ENCODE measurements at regions not wholly inside any gene's neighbourhood (a gene's known extent, or its start where the extent isn't known, plus 50 kb on each side); places are given as distances from the start of the nearest gene placed in this dataset.
A peak's percentile ranks its signal among the peaks of the same experiment; 100 is the strongest.

GRCh38 chr6:84362193-84362821, 134.9 kb upstream of the CEP162 start (continued):
- peak; percentile 14; the same call in 1 of the 2 replicates for TF ChIP-seq INSM2 (tag by site-specific recombination; IDR thresholded peaks at IDR 0.05)
- peak; percentile 72 for TF ChIP-seq ZNF600 (tag by site-specific recombination; IDR thresholded peaks at IDR 0.05)
- peak; percentile 55; the same call in 1 of the 2 replicates for TF ChIP-seq GFI1B (tag by site-specific recombination; IDR thresholded peaks at IDR 0.05)
- 0 out of 2 replicates have a peak, but pooled peaks have one; percentile 45 for TF ChIP-seq ZNF19 (tag by site-specific recombination; IDR thresholded peaks at IDR 0.05; ENCODE audit: low read depth)
- TF ChIP-seq ZNF610 (tag by site-specific recombination; IDR thresholded peaks at IDR 0.05; ENCODE audit: borderline replicate concordance): 0 out of 2 replicates have a peak, but pooled peaks have one; percentile 39
- peak; percentile 45; the same call in 1 of the 2 replicates for TF ChIP-seq ZNF184 (tag by site-specific recombination; IDR thresholded peaks at IDR 0.05)
- no peak for TF ChIP-seq ZNF785 (tag by site-specific recombination; IDR thresholded peaks at IDR 0.05)
- peak; percentile 72; the same call in 1 of the 2 replicates for TF ChIP-seq BCL11A (tag by site-specific recombination; IDR thresholded peaks at IDR 0.05; ENCODE audit: low read depth)
- peak; percentile 71 for TF ChIP-seq ZNF18 (tag by site-specific recombination; IDR thresholded peaks at IDR 0.05)
- TF ChIP-seq ZNF692 (tag by site-specific recombination; IDR thresholded peaks at IDR 0.05): peak; percentile 36
- peak; percentile 93 for TF ChIP-seq GLI2 (tag by site-specific recombination; IDR thresholded peaks at IDR 0.05; ENCODE audit: borderline replicate concordance, low read depth)
- TF ChIP-seq CTCF (tag by site-specific recombination; IDR thresholded peaks at IDR 0.05): no peak
- TF ChIP-seq ZBTB1 (tag by site-specific recombination; IDR thresholded peaks at IDR 0.05): 0 out of 2 replicates have a peak, but pooled peaks have one; percentile 52
- no peak for TF ChIP-seq ZNF112 (tag by site-specific recombination; IDR thresholded peaks at IDR 0.05)
- peak; percentile 84 for TF ChIP-seq ZFP69B (tag by site-specific recombination; IDR thresholded peaks at IDR 0.05)
- no peak for TF ChIP-seq ZNF645 (tag by site-specific recombination; IDR thresholded peaks at IDR 0.05)
- peak; percentile 89 for TF ChIP-seq ZNF843 (tag by site-specific recombination; IDR thresholded peaks at IDR 0.05)
- TF ChIP-seq ZNF654 (tag by site-specific recombination; IDR thresholded peaks at IDR 0.05; ENCODE audit: low read depth): peak; percentile 14; the same call in 1 of the 2 replicates
- TF ChIP-seq ZBTB17 (tag by site-specific recombination; IDR thresholded peaks at IDR 0.05): peak; percentile 87
- no peak for TF ChIP-seq ZBTB6 (tag by site-specific recombination; IDR thresholded peaks at IDR 0.05)
- TF ChIP-seq ZNF707 (tag by site-specific recombination; IDR thresholded peaks at IDR 0.05): no peak
- peak; percentile 95 for TF ChIP-seq OSR2 (tag by site-specific recombination; IDR thresholded peaks at IDR 0.05)
- TF ChIP-seq IKZF3 (tag by site-specific recombination; IDR thresholded peaks at IDR 0.05): peak; percentile 85
- TF ChIP-seq ZNF404 (tag by site-specific recombination; IDR thresholded peaks at IDR 0.05): peak; percentile 8; the same call in 1 of the 2 replicates
- no peak for TF ChIP-seq PBX3 (CRISPR knock-in tag; IDR thresholded peaks at IDR 0.05)
- no peak for TF ChIP-seq ZSCAN5A (tag by site-specific recombination; IDR thresholded peaks at IDR 0.05)
- TF ChIP-seq ZNF664 (tag by site-specific recombination; IDR thresholded peaks at IDR 0.05): no peak
- TF ChIP-seq ZNF585B (tag by site-specific recombination; IDR thresholded peaks at IDR 0.05): no peak
- peak; percentile 21; the same call in 1 of the 2 replicates for TF ChIP-seq ZSCAN30 (tag by site-specific recombination; IDR thresholded peaks at IDR 0.05)

Measured in HEK293 (cell line).